Tibial nerve (tissue), 4 donors: ENCODE measurements at regions not wholly inside any gene's neighbourhood (a gene's known extent, or its start where the extent isn't known, plus 50 kb on each side); places are given as distances from the start of the nearest gene placed in this dataset.

Experiments used
- EP300 ChIP-seq, 2 donors: sonication (generic); formaldehyde crosslinking; IDR thresholded peaks; one replicate each; pipeline ENCODE4 v1.6.1; 2017; ENCODE audit warnings: antibody characterized with exemption in 2 of 2, mild to moderate bottlenecking in 1 of 2
- TF ChIP-seq, protein P1 (sequence below), 5 experiments: fragments of 200-600 bp in 3 of 5; fragments of 450-650 bp in 2 of 5; sonication (generic) in 3 of 5; IDR thresholded peaks; one replicate each; pipeline ENCODE4 v1.5.1; 2016 to 2019; ENCODE audit warnings: antibody characterized with exemption in 5 of 5, mild to moderate bottlenecking in 3 of 5, moderate library complexity in 2 of 5

DNA sequence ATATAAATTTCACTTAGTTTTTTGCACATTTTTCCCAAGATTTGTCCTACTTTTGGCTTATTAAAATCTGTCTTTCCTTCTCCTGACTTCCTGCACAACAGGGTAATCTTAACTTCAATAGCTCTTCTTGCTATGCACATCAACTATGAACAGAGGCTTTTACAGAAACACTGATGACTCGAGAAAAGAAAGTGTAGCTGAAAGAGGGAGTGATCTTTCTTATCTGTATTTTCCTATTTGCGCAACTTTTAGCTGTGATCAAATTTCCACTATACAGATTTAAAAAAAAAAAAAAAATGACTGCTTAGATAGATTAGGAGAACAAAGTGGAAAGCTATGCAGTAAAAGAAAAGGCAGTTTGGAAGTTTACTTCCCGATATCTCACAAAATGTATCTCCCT, 406.9 kb downstream of the LIG4 start:
- TF ChIP-seq, protein P1, sequence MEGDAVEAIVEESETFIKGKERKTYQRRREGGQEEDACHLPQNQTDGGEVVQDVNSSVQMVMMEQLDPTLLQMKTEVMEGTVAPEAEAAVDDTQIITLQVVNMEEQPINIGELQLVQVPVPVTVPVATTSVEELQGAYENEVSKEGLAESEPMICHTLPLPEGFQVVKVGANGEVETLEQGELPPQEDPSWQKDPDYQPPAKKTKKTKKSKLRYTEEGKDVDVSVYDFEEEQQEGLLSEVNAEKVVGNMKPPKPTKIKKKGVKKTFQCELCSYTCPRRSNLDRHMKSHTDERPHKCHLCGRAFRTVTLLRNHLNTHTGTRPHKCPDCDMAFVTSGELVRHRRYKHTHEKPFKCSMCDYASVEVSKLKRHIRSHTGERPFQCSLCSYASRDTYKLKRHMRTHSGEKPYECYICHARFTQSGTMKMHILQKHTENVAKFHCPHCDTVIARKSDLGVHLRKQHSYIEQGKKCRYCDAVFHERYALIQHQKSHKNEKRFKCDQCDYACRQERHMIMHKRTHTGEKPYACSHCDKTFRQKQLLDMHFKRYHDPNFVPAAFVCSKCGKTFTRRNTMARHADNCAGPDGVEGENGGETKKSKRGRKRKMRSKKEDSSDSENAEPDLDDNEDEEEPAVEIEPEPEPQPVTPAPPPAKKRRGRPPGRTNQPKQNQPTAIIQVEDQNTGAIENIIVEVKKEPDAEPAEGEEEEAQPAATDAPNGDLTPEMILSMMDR (IDR thresholded peaks at IDR 0.05) = no peak
- TF ChIP-seq EP300 (IDR thresholded peaks at IDR 0.05) = no peak
